Epithelial cell of esophagus (primary cell): ENCODE measurements at regions not wholly inside any gene's neighbourhood (a gene's known extent, or its start where the extent isn't known, plus 50 kb on each side); places are given as distances from the start of the nearest gene placed in this dataset.

Source experiments
- DNase-seq: peaks from one replicate; pipeline ENCODE4 v3.0.0; 2010; ENCODE audit warnings: low read depth
- H3K4me3 ChIP-seq: 2 replicates; pipeline ENCODE4 v1.5.1; 2011; ENCODE audit warnings: mild to moderate bottlenecking, low read length, control low read depth
- CTCF ChIP-seq: IDR thresholded peaks from 2 replicates; pipeline ENCODE4 v1.5.1; 2011; ENCODE audit warnings: low read depth, mild to moderate bottlenecking, low read length, control low read depth, inconsistent platforms; ENCODE audit not compliant: insufficient read depth; ENCODE audit errors: missing control alignments

DNA sequence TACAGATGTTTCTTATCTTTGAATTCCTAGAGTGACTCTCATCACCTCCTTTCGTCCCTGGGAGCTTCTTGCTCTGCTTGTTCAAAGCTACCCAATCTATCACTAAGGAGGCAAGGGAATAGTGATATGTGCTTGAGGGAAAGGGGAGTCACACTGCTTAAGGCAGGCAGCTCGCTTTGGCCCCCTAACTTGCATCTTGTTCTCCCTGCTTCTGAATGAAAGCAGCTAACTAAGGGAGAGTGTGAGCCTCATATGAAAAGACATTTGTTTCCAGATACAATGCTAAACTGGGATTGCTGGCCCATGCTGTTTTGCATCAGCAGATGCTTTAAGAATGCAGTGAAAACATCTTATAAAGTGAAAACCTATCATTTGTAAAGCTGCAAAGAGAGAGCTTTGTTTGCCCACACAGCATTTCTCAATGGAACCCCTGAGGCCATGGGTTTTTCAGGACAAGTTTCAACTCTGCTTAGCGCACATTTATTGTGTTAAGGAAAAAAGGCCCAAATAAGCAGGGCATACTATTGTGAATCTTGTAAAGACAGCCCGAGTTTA, 367.9 kb upstream of the ADAMTSL1 start:
- no peak for DNase-seq
- no peak for TF ChIP-seq CTCF
- no peak overlapping the region for H3K4me3 ChIP-seq

GRCh38 chr9:18109675-18110074, 364.3 kb upstream of the ADAMTSL1 start:
- H3K4me3 ChIP-seq: no peak overlapping the region
- no peak for TF ChIP-seq CTCF
- DNase-seq: no peak

GRCh38 chr9:18111146-18111545, 362.8 kb upstream of the ADAMTSL1 start:
- TF ChIP-seq CTCF: no peak
- no peak for DNase-seq
- no peak overlapping the region for H3K4me3 ChIP-seq

DNA sequence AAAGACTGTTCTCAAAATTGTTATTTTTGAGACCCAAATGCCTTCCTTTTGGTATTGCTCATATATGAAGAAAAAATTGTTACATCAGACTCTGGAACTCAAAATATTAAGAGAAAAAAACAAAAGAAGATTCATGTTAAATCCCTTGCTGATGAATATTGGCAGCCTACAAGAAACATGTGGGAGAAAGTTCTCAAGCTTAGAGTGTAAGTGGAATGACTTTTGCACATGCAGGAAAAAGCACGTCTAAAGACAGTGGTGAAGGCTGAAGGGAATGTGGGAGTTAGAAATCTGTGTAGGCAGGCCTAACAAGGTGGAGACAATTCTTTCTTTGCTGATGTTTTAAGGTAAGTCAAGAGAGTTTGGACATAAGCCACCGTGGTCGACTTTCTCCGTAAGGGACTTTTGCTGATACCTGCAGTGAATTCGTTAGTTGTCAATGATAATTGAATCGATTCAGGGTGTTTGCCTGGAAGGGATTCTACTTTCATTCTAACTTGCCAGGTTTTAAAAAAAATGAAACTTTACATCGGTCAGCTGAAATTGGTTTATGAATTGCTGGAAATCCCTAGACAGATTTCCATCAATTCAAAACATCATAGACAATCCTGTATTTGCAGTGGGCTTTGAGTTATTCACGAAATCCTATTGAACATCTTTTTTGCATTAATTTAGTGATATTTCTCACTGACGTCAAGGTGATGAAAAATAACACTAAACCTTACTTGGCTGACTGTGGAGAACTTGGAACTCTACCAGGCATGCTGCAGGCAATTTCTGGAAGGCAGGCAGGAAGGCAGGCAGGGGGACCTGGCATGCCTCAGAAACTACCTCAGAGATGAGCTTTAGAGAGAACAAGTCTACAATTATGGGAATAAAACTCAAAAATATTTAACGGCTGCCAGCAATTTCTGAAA, 359.1 kb upstream of the ADAMTSL1 start:
- no peak overlapping the region for H3K4me3 ChIP-seq
- TF ChIP-seq CTCF: no peak
- no peak for DNase-seq

- no peak overlapping the region for H3K4me3 ChIP-seq
- no peak for DNase-seq
- TF ChIP-seq CTCF: no peak
Observed at GRCh38 chr9:18118268-18118667, 355.7 kb upstream of the ADAMTSL1 start.

DNA sequence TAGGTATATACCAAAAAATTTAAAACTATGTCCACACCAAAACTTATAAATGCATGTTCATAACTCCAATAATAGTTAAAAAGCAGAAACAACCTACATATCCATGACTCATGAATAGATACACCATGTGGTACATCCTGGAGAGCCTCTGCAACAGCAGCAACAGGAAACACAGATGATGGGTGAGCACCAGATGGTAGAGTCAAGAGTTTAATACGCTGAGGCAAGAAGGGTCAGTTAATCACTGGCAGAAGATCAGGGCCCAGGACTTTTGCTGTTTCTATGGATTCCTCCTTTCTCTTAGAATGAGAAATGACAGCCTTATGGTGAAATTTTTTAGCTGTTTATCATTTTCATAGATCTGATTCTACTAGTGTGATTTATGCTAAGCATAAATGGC, 351.8 kb upstream of the ADAMTSL1 start:
- no peak overlapping the region for H3K4me3 ChIP-seq
- TF ChIP-seq CTCF: no peak
- no peak for DNase-seq
